NCI-H2227 (cell line): ENCODE measurements at regions not wholly inside any gene's neighbourhood (a gene's known extent, or its start where the extent isn't known, plus 50 kb on each side); places are given as distances from the start of the nearest gene placed in this dataset.

ENCODE experiments used
- DNase-seq: peaks from one replicate; lab custom pipeline; 2025; ENCODE audit not compliant: unreplicated experiment; lab: John Stamatoyannopoulos, UW

GRCh38 chr2:217452928-217453327 is 549.9 kb downstream of the TNS1 start:
- DNase-seq = no peak

GRCh38 chr2:217451666-217452065 is 551.1 kb downstream of the TNS1 start:
- DNase-seq = no peak

GRCh38 chr2:217449444-217449843 is 553.4 kb downstream of the TNS1 start:
- peak; percentile 75 for DNase-seq

- DNase-seq = no peak
Observed at GRCh38 chr2:217448860-217449259, 553.9 kb downstream of the TNS1 start.

DNA sequence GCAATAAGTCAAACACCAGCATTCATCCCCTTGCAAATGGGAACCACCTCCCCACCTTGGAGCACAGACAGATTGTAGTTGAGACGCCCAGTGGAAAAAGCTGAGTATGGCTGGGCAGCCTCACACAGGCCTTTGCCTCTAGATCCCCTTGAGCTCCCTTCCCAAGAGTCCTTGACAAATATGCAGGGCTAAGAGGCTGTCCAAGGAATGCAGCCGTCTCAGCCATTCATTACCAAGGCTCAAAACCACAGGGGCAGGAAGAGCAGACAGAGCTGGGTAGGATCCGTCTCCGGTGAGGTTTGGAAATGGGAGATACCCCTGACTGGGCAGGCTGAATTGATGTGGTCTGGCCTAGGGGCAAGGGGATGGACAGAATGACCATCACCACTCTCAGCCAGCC is 557.1 kb downstream of the TNS1 start:
- DNase-seq = no peak

DNA sequence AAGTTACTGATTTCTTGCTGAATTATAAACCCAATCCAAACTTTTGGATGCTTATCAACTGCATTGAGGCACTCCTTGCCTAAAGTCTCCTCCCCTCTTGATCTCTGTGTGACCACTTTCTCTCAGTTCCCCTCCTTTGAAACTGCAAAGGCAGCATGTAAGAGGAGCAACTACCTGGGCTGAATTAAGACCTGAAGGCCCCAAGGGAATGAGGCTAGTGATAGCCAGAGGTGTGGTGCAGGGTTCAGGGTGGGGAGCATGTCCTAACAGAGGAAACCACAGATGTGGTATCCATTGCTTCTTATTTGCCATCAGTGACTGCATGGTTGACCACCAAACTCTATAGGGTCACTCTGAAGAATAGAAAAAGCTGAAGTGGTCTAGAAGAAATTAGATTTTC is 557.9 kb downstream of the TNS1 start:
- DNase-seq = no peak

DNA sequence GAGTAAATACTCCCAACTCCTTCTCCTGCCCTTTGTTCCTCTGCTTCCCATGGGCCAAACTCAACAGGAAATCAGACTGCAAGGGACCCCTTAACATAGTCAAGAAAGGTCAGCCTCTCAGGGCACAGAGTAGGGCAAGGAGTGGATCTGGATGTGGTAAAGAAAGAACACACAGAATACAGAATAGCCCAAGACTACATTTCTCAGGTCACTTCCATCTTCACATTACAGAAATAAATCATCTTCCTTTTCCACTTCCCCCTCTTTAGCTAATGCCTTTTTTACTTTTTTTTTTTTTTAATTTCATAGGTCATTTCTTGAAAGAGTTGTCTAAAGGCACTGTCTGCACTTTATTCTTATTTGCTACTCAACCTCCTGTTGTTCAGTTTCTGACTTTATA is 558.3 kb downstream of the TNS1 start:
- DNase-seq = no peak

- DNase-seq = no peak
Observed at GRCh38 chr2:217443601-217444000, 559.2 kb downstream of the TNS1 start.

GRCh38 chr2:217440000-217440399 is 562.8 kb downstream of the TNS1 start:
- no peak for DNase-seq

DNA sequence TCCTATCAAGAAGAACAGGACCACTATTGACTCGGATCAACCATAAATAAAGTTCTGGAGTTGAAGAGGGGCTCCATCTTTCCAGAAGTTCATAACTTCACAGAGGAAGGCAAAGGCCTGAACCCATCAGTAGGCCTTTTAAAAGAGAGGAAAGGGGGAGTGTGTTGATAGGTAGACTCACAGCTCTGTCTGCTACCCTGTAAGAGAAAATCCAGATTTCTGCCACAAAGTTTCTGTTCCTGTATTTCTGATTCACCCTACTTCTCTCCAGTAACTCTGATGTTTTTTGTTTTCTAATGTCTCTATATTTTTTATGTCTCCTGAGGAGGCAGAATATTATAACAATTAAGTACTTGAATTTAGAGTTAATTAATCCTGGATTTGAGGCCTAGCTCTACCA is 564.0 kb downstream of the TNS1 start:
- DNase-seq = no peak

DNA sequence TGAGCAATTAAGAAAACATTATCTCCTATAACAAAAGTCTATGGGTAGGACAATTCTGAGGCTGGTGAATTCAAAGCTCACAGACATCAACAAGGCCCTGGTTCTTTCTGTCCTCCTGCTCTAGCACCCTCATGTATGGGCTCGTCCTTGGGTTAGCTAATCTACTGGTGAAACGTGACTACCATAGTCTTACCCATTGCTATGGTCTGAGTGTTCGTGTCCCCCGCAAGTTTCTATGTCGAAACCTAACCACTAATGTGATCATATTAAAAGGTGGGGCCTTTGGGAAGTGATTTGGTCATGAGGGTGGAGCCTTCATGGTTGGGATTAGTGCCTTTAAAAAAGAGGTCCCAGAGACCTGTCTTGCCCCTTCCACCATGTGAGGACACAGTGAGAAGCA is 564.7 kb downstream of the TNS1 start:
- no peak for DNase-seq

DNA sequence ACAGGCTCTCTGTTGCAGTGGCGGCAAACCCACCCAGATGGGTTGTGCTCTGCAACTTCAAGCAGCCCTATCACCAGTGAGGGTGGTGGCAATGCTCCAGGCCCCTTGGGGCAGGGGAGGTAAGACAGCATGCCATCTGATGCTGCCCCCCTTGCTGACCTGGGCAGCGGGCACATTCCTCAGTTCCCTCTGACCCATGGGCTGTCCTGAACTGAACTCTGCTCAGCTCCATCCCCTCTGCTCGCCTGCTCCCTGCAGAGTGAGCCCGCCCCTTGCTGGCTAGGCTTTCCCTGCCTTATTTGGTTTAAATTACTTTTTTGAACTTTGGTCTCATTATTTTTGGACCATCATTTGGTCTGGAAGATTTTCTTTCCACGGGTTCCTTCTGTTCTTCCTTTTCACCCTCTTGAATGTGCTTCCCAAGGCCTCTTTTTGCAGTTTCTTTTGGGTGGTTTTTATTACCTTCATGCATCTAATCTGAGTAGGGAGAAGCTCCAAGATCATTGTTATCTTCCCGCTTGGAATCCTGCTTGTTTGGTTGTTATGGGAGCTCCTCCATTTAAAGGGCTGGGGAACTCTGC is 565.4 kb downstream of the TNS1 start:
- no peak for DNase-seq

GRCh38 chr2:217436386-217436785 is 566.4 kb downstream of the TNS1 start:
- DNase-seq = no peak

- DNase-seq = peak; percentile 96
Observed at GRCh38 chr2:217434180-217434975, 568.4 kb downstream of the TNS1 start.

GRCh38 chr2:217433522-217433921 is 569.3 kb downstream of the TNS1 start:
- DNase-seq = peak; percentile 47

- no peak for DNase-seq
Observed at GRCh38 chr2:217431577-217432269, 571.1 kb downstream of the TNS1 start.

- DNase-seq = peak; percentile 53
Observed at GRCh38 chr2:217430916-217431576, 571.2 kb upstream of the TNP1 start.

DNA sequence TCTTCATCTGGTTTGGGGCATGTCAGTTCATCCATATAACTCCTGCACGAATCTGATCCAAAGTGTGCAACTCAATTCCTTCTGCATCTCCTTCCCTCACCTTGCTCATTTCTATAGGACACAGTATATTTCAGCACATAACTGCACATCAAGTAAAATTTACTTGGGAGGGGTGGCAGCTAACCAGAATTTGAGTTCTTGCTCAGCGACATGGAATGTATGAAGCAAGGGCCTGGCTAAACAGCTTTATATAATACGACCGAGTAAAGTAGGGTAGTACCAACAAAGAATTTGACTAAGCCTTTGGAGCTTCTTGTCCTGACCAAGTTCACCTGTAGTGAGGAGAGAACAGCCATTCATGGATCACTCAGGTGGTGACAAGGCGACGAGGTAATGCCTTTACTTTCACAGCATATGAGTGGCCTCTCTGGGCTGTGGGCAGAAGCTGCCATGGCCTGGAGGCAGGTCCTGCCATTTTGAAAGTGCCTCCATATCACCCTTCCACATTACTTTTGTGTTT is 570.2 kb upstream of the TNP1 start:
- no peak for DNase-seq

DNA sequence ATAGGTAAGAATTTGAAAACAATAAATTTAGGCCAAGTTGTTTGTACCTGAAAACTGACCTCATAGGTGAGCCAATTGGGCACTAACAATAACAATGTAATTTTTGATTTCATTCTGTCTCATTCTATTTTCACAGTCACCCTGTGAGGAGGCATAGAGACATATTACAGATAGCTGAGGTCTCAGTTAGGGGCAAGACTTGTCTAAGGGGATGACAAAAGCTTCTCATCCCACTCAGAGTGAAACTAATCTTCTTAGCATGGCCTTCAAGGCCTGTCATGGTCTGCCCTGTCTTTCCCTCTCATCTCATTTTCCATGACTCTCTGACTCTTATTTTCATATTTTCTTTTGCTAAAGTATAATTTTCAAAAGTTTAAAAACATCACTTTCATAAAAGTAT is 562.0 kb upstream of the TNP1 start:
- no peak for DNase-seq

DNA sequence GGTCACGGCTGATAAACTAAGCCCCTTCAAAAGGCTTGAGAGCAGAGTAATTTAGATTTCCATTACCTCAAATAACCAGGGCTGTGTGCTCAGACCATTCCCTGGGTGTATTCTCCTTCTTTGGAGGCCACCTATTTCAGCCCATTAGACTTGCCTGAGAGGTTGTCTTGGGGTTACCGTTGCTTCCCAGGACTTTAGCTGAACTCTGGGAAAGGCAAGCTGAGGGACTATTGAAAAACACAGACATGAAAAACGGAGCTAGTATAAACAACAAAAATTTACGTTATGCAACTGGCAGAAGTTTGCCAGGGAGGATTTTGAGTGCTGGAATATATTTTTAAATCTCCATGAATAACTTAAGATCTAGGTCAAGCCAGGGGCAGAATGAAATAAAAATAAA is 561.0 kb upstream of the TNP1 start:
- DNase-seq = no peak

GRCh38 chr2:217419055-217419671 is 559.3 kb upstream of the TNP1 start:
- no peak for DNase-seq
